Pancreas (tissue), 10 donors: ENCODE measurements at regions not wholly inside any gene's neighbourhood (a gene's known extent, or its start where the extent isn't known, plus 50 kb on each side); places are given as distances from the start of the nearest gene placed in this dataset.

ENCODE experiments used
- ATAC-seq, 4 donors: fragments of 200-7000 bp; cut with Tn5 transposase; one replicate each; pipeline versions ENCODE4 v1.8.0 to v1.9.1; 2020; ENCODE audit warnings: mild to moderate bottlenecking in 4 of 4, moderate library complexity in 4 of 4
- DNase-seq, 6 donors: peaks; one replicate each; pipeline ENCODE4 v3.0.0-alpha.2; 2020
- FAIRE-seq: peaks from 2 replicates; lab custom pipeline; 2012; peaks lifted over from hg19 to GRCh38; lab: Jason Lieb, UNC
- H3K27ac ChIP-seq, 4 donors: fragments of 200-600 bp; sonication (generic); 1 replicate in 3 of 4; 2 replicates in 1 of 4; pipeline versions ENCODE4 v1.5.0 to v1.8.0; 2020
- H3K27me3 ChIP-seq, 4 donors: fragments of 200-600 bp; one replicate each; pipeline ENCODE4 v1.8.0; 2021
- H3K36me3 ChIP-seq, 3 donors: fragments of 200-600 bp; sonication (generic) in 1 of 3; one replicate each; pipeline versions ENCODE4 v1.5.0 to v1.8.0; 2020 to 2021
- H3K4me1 ChIP-seq, 3 donors: fragments of 200-600 bp; one replicate each; pipeline ENCODE4 v1.8.0; 2021
- H3K4me3 ChIP-seq, 4 donors: fragments of 200-600 bp; sonication (generic) in 2 of 4; one replicate each; pipeline versions ENCODE4 v1.5.0 to v1.8.0; 2020 to 2021
- H3K9me3 ChIP-seq, 4 donors: fragments of 200-600 bp; one replicate each; pipeline ENCODE4 v1.8.0; 2021
- CTCF ChIP-seq, 4 donors: fragments of 200-600 bp; sonication (generic) in 3 of 4; IDR thresholded peaks; one replicate each; pipeline versions ENCODE4 v1.5.0 to v1.8.0; 2021; ENCODE audit warnings: antibody characterized with exemption in 4 of 4
- WGBS, 2 donors: extraction: QIAGEN DNeasy Blood & Tissue Kit; methylation state at CpG; one replicate each; pipeline ENCODE4 v1.1.7; 2013; 5-methylcytosine and 5-hydroxymethylcytosine counted together
- intact Hi-C, 3 donors: fragments of 100-400 bp; cut with DNase I; formaldehyde crosslinking; loops; one replicate each; pipeline versions ENCODE4 v1.11.1 to v1.14.2; 2022
- donor health status: healthy with polysubstance abuse.
- donor health status: DM: no; HTN: no; CAD: no; lungs with moderate emphysema.
- donor health status: DM: no; HTN: no; CAD: no.
- donor health status: control.
- donor health status: control.
- donor health status: Bipolar disorder and iron deficiency.
- donor health status: DM: yes; HTN: yes; CAD: no.
- donor health status: DM: no; HTN: no; CAD: no.
- donor health status: DM: no; HTN: no; CAD: no.
- donor health status: DM: yes; HTN: yes; CAD: no.

GRCh38 chr14:97624985-97625384 is 827.8 kb downstream of the VRK1 start:
- no peak overlapping the region for H3K27ac ChIP-seq
- no peak for TF ChIP-seq CTCF (IDR thresholded peaks at IDR 0.05)
- no peak overlapping the region for H3K4me3 ChIP-seq
- ATAC-seq, result no peak
- no peak for DNase-seq
- H3K27me3 ChIP-seq, result peaks cover 0 to 3% (median 0%) of the 10 kb centered on the region in 4 donors
- FAIRE-seq, result no peak
- H3K36me3 ChIP-seq, result no peaks in the 10 kb centered on the region
- intact Hi-C loops, result no loop called here
- WGBS, 2 donors, result 75 to 78% methylated on average over 1 of the region's 1 CpG
- no peaks in the 10 kb centered on the region for H3K9me3 ChIP-seq
- no peaks in the 10 kb centered on the region for H3K4me1 ChIP-seq

GRCh38 chr14:97625477-97625876 is 828.3 kb downstream of the VRK1 start:
- Histone ChIP-seq H3K27ac (no peak overlapping the region), H3K4me3 (no peak overlapping the region), H3K36me3 (no peaks in the 10 kb centered on the region), H3K9me3 (no peaks in the 10 kb centered on the region), H3K4me1 (no peaks in the 10 kb centered on the region), H3K27me3 (peaks cover 0 to 3% (median 0%) of the 10 kb centered on the region in 4 donors)
- intact Hi-C loops, result no loop called here
- ATAC-seq (no peak), FAIRE-seq (no peak), DNase-seq (no peak)
- no peak for TF ChIP-seq CTCF (IDR thresholded peaks at IDR 0.05)
- 36 to 46% methylated on average over 3 of the region's 3 CpGs for WGBS, 2 donors

- intact Hi-C loops, result no loop called here
- no peak for FAIRE-seq
- 53 to 67% methylated on average over 4 of the region's 4 CpGs for WGBS, 2 donors
Observed at GRCh38 chr14:97626088-97626487, 828.9 kb downstream of the VRK1 start.

GRCh38 chr14:97630249-97630648 is 833.1 kb downstream of the VRK1 start:
- FAIRE-seq, result no peak

More at GRCh38 chr14:97626088-97626487, 828.9 kb downstream of the VRK1 start:
- no peak for DNase-seq
- no peak for ATAC-seq
- Histone ChIP-seq H3K4me3 (no peak overlapping the region), H3K27me3 (peaks cover 0 to 3% (median 0%) of the 10 kb centered on the region in 4 donors), H3K4me1 (no peaks in the 10 kb centered on the region), H3K9me3 (no peaks in the 10 kb centered on the region), H3K36me3 (no peaks in the 10 kb centered on the region), H3K27ac (no peak overlapping the region)
- TF ChIP-seq CTCF (IDR thresholded peaks at IDR 0.05), result no peak

More at GRCh38 chr14:97630249-97630648, 833.1 kb downstream of the VRK1 start:
- DNase-seq, result no peak
- no peak for TF ChIP-seq CTCF (IDR thresholded peaks at IDR 0.05)
- Histone ChIP-seq H3K9me3 (no peaks in the 10 kb centered on the region), H3K4me3 (no peak overlapping the region), H3K27ac (no peak overlapping the region), H3K27me3 (peaks cover 0 to 9% (median 0%) of the 10 kb centered on the region in 4 donors), H3K4me1 (no peaks in the 10 kb centered on the region), H3K36me3 (no peaks in the 10 kb centered on the region)
- intact Hi-C loops, result no loop called here
- ATAC-seq, result no peak
- WGBS, 2 donors, result 49 to 63% methylated on average over 5 of the region's 5 CpGs
